ENCODE measurements at regions not wholly inside any gene's neighbourhood (a gene's known extent, or its start where the extent isn't known, plus 50 kb on each side); places are given as distances from the start of the nearest gene placed in this dataset.

DNA sequence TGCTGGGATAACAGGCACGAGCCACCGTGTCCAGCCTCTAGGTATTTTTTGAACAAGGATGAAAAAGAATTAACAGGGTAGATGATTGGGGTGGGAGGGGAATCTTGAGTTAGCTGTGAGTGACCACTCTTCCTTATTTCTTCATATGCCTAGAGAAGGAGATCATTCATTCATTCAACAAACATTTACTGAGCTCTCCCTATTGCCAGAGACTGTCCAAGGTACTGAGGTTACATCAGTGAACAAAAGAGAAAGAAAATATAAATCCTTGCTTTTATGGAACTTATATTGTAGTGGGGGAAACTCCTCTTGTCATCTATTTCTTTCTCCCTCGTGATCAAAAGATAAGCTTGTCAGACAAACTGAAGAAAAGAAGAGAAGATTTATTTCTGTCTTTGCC is 62.9 kb downstream of the S1PR1 start:
- H3K9me2 ChIP-seq (replicated peaks; ENCODE audit: low read depth, low read length): no peaks in the 10 kb centered on the region
- no peaks in the 10 kb centered on the region for H3K79me2 ChIP-seq (ENCODE audit: insufficient read depth, low read length)
- no peaks in the 10 kb centered on the region for H3K9me3 ChIP-seq (ENCODE audit: insufficient read depth, low read depth, low read length)
- peaks cover 50% of the 10 kb centered on the region for H3K4me1 ChIP-seq (ENCODE audit: insufficient read depth, low read length, poor library complexity, severe bottlenecking)
- H3K9ac ChIP-seq (ENCODE audit: low read depth, low read length, poor library complexity, severe bottlenecking): no peak overlapping the region
- peak overlapping the region; percentile 41 for H3K4me3 ChIP-seq (ENCODE audit: low read length, poor library complexity, severe bottlenecking)
- H4K20me1 ChIP-seq (ENCODE audit: insufficient read depth, low read length, poor library complexity, severe bottlenecking): no peaks in the 10 kb centered on the region
- H2AFZ ChIP-seq (ENCODE audit: low read length): no peak overlapping the region
- H3F3A ChIP-seq (ENCODE audit: low read depth): peaks cover 9% of the 10 kb centered on the region
- TF ChIP-seq, protein P1, sequence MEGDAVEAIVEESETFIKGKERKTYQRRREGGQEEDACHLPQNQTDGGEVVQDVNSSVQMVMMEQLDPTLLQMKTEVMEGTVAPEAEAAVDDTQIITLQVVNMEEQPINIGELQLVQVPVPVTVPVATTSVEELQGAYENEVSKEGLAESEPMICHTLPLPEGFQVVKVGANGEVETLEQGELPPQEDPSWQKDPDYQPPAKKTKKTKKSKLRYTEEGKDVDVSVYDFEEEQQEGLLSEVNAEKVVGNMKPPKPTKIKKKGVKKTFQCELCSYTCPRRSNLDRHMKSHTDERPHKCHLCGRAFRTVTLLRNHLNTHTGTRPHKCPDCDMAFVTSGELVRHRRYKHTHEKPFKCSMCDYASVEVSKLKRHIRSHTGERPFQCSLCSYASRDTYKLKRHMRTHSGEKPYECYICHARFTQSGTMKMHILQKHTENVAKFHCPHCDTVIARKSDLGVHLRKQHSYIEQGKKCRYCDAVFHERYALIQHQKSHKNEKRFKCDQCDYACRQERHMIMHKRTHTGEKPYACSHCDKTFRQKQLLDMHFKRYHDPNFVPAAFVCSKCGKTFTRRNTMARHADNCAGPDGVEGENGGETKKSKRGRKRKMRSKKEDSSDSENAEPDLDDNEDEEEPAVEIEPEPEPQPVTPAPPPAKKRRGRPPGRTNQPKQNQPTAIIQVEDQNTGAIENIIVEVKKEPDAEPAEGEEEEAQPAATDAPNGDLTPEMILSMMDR (conservative IDR thresholded peaks at IDR 0.05; ENCODE audit: low read length): no peak
- TF ChIP-seq EZH2phosphoT487 (IDR thresholded peaks at IDR 0.05; ENCODE audit: borderline replicate concordance): no peak
- H3K27me3 ChIP-seq (ENCODE audit: insufficient read depth, low read length, poor library complexity, severe bottlenecking): no peaks in the 10 kb centered on the region
- H3K36me3 ChIP-seq (ENCODE audit: insufficient read depth, low read length): no peaks in the 10 kb centered on the region
- peak overlapping the region; percentile 61 for H3K4me2 ChIP-seq (ENCODE audit: low read depth, low read length, poor library complexity, severe bottlenecking)

- H3K9me3 ChIP-seq (ENCODE audit: insufficient read depth, low read depth, low read length): no peaks in the 10 kb centered on the region
- H3K9ac ChIP-seq (ENCODE audit: low read depth, low read length, poor library complexity, severe bottlenecking): no peak overlapping the region
- H3K36me3 ChIP-seq (ENCODE audit: insufficient read depth, low read length): no peaks in the 10 kb centered on the region
- H3K4me3 ChIP-seq (ENCODE audit: low read length, poor library complexity, severe bottlenecking): no peak overlapping the region
- H2AFZ ChIP-seq (ENCODE audit: low read length): no peak overlapping the region
- H3K27me3 ChIP-seq (ENCODE audit: insufficient read depth, low read length, poor library complexity, severe bottlenecking): no peaks in the 10 kb centered on the region
- TF ChIP-seq, protein P1 (conservative IDR thresholded peaks at IDR 0.05; ENCODE audit: low read length): no peak
- TF ChIP-seq EZH2phosphoT487 (IDR thresholded peaks at IDR 0.05; ENCODE audit: borderline replicate concordance): no peak
- H3K79me2 ChIP-seq (ENCODE audit: insufficient read depth, low read length): no peaks in the 10 kb centered on the region
- peaks cover 3% of the 10 kb centered on the region for H3F3A ChIP-seq (ENCODE audit: low read depth)
- peaks cover 44% of the 10 kb centered on the region for H3K4me1 ChIP-seq (ENCODE audit: insufficient read depth, low read length, poor library complexity, severe bottlenecking)
- no peaks in the 10 kb centered on the region for H4K20me1 ChIP-seq (ENCODE audit: insufficient read depth, low read length, poor library complexity, severe bottlenecking)
- no peak overlapping the region for H3K4me2 ChIP-seq (ENCODE audit: low read depth, low read length, poor library complexity, severe bottlenecking)
- no peaks in the 10 kb centered on the region for H3K9me2 ChIP-seq (replicated peaks; ENCODE audit: low read depth, low read length)
Measured at GRCh38 chr1:101300916-101301315, 64.1 kb downstream of the S1PR1 start.

GRCh38 chr1:101301446-101302057 is 64.7 kb downstream of the S1PR1 start:
- H3K79me2 ChIP-seq (ENCODE audit: insufficient read depth, low read length): no peaks in the 10 kb centered on the region
- H3K4me2 ChIP-seq (ENCODE audit: low read depth, low read length, poor library complexity, severe bottlenecking): no peak overlapping the region
- no peak overlapping the region for H2AFZ ChIP-seq (ENCODE audit: low read length)
- no peaks in the 10 kb centered on the region for H3K9me3 ChIP-seq (ENCODE audit: insufficient read depth, low read depth, low read length)
- no peak overlapping the region for H3K4me3 ChIP-seq (ENCODE audit: low read length, poor library complexity, severe bottlenecking)
- no peak overlapping the region for H3K9ac ChIP-seq (ENCODE audit: low read depth, low read length, poor library complexity, severe bottlenecking)
- peaks cover 43% of the 10 kb centered on the region for H3K4me1 ChIP-seq (ENCODE audit: insufficient read depth, low read length, poor library complexity, severe bottlenecking)
- H4K20me1 ChIP-seq (ENCODE audit: insufficient read depth, low read length, poor library complexity, severe bottlenecking): no peaks in the 10 kb centered on the region
- TF ChIP-seq, protein P1 (conservative IDR thresholded peaks at IDR 0.05; ENCODE audit: low read length): no peak
- TF ChIP-seq EZH2phosphoT487 (IDR thresholded peaks at IDR 0.05; ENCODE audit: borderline replicate concordance): no peak
- no peaks in the 10 kb centered on the region for H3K27me3 ChIP-seq (ENCODE audit: insufficient read depth, low read length, poor library complexity, severe bottlenecking)
- peaks cover 3% of the 10 kb centered on the region for H3F3A ChIP-seq (ENCODE audit: low read depth)
- H3K36me3 ChIP-seq (ENCODE audit: insufficient read depth, low read length): no peaks in the 10 kb centered on the region
- H3K9me2 ChIP-seq (replicated peaks; ENCODE audit: low read depth, low read length): no peaks in the 10 kb centered on the region

Data from Loucy (cell line).